NOMO-1 treated with dmso at 0.1 percent for 144 hours (cell line): ENCODE measurements at regions not wholly inside any gene's neighbourhood (a gene's known extent, or its start where the extent isn't known, plus 50 kb on each side); places are given as distances from the start of the nearest gene placed in this dataset.
"Not testable (repeated sequence)": the region's sequence is repeated elsewhere in the genome, so short reads cannot be mapped to it uniquely, and the experiment has no call there.

Experiments
- DNase-seq: peaks from one replicate; lab custom pipeline; 2025; ENCODE audit not compliant: unreplicated experiment; lab: John Stamatoyannopoulos, UW

DNA sequence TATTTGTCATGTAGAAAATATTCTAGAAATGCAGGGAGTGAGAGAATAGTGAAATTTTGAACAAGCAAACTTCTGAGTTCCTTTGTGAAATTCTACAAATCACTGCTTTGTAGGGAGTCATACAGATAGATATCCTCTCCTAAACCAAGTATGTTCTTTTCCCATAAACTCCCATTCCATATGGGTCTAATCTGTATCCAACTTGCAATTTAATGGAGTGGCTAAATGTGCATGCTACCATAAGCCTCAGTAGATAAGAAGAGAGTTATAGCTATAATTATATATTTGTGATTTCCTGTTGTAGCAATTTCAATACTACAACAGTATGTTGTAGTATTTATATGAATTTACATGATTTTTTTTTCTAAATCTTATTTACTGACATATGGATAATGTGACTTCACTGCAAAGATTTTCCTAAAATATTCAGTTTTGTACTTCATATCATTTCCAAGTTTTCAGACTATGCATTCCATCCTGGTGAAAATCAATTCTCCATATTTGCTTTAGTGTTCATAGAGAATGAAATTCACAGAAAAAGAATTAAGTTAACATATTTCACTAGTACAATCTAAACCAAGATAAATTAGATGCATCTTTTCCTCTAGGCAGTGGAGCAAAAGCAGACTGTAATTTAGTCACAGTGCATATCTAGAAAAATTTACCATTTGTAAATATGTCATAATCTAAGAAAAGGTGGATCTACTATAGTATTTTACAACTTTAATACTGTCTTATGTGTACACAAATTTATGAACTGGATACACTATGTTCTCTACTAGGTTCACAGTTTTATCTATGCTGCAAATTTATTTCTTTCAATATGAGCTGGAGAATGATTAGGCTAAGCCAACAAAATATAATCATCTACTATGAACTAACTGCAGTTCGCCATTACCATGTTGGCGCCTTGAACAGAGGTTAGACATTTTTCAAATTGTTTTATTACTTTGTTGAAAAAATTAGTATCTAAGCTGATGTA is 372.9 kb upstream of the NDST3 start:
- no peak for DNase-seq

DNA sequence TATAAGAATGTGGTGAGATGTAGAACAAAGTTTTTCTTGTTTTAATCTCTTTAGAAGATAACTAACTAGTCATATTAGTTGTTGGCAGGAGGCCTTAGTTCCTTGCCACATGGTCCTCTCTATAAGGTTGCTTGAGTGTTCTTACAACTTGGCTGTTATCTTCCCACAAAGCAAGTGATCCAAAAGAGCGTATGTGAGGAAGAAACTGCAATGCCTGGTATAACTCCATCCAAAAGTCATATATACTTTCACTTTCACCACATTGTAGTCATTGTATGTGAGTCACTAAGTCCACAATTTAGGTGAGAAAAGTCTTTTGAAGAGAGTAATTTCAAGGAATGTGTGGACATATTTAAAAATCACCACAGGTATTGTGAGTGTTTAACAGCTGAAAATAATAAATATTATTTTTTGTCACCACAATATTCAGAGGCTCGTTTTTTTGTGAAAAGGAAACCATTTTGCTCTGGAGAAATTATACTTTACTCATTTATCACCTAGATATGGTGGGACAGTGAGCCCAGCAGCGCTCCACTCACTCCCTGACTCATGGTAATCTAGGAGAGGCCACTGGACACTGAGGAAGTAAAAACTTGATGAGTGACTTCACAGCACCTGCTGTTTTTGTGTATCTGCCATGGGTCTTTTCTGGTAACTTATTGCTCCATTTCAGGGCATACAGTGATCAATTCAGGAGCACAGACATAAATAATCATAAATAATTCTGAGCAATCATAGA is 369.4 kb upstream of the NDST3 start:
- DNase-seq = no peak

DNA sequence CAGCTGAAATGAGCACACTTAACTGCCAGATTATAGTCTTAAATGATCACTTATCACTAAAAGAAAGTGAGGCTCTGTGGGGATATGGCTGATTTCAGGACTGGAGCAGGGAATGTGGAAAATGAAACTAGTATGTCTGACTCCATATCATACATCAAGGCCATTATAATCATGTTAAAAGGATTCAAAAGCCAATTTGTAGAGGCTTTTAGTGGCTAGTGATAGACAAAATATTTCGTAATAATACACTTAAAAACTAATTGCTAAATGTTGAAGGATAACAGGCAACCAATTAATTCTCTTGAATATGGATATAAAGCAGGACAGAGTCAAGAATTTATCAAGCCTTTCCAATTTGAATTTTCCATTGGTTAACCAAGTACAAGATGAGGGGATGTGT is 358.1 kb upstream of the NDST3 start:
- DNase-seq = no peak

DNA sequence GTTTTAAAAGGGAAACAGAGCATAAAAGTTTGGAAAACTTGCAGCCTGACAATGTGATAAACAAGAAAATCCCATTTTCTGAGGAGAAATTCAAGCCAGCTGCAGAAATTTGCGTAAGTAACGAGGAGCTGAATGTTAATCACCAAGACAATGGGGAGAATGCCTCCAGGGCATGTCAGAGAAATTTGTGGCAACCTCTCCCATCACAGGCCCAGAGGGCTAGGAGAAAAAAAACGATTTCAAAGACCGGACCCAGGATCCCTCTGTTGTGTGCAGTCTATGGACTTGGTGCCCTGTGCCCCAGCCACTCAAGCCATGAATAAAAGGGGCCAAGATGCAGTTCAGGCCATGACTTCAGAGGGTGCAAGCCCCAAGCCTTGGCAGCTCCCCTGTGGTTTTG is 355.4 kb upstream of the NDST3 start:
- DNase-seq = no peak

DNA sequence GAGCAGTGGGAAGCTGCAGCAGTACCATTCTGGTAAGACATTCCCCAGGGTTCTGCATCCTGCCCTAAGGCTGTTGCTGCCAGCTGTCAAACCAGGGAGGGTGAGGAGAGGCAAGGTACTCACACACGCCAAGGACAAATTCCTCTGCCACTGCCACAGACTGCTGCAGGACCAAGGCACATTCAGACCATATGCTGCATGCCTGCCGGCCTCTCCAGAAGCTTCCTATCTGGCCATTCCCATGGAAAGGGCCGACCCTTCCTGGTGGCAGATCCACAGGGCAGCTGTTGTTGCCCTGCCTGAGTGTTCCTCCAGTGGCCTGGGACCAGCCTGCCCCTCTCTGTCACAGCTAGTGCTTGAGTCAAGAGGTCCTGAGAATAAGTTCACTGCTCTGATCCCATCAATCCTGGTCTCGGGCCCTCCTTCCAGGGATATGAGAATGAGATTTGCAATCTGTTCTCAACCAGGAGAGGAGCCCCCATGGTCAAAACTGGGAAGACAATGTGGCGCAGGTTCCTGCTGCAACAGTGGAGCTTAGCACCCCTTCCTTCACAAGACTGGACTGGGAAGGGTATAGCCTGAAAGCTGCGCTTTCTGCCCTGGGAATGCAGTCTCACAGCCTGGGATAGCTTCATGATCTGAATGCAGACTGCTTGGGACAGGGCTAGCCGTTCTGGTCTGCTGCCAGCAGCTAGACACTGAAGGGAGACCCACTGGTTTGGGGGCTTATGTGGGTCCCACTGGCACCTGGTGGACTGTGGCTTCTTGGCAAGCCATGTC is 342.5 kb upstream of the NDST3 start:
- DNase-seq = no peak

DNA sequence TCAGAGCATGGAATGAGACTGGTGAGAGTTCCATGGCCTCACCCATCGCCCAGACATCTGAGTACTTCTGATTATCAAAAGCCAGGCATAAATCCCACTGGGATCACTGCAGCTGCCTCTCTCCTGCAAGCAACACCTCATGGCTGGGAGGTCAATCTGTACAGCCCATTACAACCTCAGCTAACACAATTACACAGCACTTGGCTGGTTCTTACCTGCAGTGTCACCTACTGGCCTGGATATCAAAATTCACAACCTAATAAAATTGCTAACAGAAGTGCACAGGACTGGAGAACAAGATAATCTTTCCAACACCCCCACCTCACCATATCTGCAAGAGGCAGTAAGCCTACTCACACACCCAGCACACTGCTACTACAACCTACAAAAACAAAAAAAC is 341.7 kb upstream of the NDST3 start:
- DNase-seq = no peak

DNA sequence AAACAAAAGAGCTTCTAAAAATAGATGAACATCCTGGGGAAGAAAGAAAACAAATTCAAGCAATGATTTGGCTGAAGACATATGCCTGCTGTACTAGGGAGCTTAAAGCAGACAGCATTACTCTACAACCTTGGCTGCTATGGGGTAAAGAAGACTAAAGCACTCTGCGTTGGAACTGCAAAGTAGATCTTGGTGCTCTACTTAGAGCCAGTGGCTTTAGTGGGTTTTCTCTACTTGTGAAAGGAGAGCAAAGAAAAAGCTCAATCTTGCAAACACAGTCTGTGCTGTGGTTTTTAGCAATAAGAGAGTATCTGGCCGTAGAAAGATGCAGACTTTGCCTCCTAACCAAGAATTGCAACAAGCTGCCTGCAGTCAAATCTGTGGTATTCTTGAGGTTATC is 334.7 kb upstream of the NDST3 start:
- DNase-seq = no peak

DNA sequence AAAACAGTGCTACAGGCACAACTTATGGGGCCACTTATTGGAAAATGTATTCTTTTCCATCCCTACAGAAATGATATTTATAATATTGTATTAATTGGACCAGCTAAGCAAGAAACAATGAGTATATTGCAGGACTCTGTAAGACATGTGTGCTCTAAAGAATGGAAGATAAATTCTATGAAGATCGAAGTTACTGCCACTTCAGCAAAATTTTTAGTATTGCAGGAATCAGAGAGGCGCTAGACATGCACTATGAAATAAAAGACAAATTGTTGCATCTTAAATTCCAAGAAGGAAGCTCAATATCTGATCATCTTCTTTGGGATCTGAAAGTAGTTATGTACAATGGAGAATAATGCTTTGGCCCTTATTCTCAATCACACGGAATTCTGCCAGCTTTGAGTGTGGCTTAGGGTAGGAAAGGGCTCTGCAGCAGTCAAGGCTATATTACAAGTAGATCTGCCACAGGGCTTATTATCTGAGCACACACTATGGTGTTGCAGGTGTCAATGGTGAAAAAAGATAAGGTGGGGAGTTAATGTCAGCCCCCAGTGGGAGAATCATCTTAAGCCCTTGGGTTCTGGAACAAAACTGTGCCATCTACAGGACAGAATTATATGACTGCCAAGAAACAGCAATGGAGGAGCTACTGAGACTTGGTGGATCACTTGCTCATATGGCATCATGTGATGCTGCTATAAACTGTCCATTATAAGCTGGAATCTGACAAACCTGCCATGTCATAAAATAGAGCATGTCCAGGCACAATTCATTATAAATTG is 334.0 kb upstream of the NDST3 start:
- no peak for DNase-seq

DNA sequence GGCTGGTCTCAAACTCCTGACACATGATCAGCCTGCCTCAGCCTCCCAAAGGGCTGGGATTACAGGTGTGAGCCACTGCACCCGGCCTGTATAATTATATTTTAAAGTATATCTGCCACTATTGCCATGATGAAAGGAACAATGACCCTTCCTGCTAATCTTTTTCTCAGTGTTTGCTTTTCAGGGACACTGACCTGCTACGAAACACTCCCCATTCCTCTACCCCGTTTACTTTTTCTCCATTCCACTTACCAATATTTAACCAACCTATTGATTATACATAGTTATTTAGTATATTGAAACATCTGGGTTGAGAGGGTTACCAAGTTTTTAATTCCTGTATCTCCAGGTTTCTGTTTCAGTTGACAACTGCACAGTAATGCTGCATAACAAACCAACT is 331.9 kb upstream of the NDST3 start:
- DNase-seq = no peak

DNA sequence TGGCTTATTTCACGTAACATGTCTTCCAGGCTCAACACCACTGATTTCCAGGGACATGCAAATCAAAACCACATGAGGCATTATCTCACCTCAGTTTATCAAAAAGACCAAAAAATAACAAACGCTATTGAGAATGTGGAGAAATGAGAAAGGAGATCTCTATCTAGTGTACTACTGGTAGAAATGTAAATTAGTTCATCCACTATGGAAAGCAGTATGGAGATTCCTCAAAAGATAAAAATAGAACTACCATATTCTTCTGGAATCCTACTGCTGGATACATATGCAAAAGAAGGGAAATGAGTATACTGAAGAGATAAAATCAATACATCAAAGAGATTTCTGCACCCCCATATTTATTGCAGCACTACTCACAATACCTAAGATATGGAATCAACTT is 329.6 kb upstream of the NDST3 start:
- no peak for DNase-seq

DNA sequence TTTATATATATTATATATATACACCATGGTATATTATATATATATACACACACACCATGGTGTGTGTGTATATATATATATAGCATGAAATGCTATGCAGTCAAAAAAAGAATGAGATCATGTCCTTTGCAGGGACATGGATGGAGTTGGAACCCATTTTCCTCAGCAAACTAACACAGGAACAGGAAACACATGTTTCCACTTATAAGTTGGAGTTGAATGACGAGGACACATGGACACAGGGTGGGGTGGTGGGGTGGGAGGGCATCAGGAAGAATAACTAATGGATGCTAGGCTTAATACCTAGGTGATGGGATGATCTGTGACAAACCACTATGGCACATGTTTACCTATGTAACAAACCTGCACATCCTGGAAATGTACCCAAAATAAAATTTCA is 293.6 kb upstream of the NDST3 start:
- no peak for DNase-seq

DNA sequence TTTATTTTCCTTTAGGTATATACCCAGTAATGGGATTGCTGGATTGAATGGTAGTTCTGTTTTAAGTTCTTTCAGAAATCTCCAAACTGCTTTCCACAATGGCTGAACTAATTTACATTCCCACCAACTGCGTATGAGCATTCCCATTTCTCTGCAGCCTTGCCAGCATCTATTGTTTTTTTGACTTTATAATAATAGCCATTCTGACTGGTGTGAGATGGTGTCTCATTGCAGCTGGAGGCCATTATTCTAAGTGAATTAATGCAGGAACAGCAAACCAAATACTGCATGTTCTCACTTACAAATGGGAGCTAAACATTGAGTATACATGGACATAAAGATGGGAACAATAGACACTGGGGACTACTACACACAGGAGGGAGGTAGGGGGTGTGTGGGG is 288.9 kb upstream of the NDST3 start:
- DNase-seq = not testable (repeated sequence)

DNA sequence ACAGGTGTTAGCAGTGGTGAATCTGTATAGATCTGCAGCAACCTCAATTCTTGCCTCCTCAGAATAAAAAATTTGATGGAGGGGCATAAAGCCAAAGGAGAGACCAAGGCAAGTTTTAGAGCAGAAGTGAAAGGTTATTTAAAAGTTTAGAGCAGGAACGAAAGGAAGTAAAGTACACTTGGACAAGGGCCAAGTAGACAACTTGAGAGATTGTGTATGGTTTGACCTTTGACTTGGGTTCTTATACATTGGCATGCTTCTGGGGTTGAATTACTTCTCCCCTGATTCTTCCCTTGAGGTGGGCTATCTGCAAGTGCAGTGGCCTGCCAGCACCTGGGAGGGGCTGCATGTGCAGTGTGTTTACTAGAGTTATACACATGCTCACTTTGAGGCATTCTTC is 278.8 kb upstream of the NDST3 start:
- DNase-seq = no peak

DNA sequence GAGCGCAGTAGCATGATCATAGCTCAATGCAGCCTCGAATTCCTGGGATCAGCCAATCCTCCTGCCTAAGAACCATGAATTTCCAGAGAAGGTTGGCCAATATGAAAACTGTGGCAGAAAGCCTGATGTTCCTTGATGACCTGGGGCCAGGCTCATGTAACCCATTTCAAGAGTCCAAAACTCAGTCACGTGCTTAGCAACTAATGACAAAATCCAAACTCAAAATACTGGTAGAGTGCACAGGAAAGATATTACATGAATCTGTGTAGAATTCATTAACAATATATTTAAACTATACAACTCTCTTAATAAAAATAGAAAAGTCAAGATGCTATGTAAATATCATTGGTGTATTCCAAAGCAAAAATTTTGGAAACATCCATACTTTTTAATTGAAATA is 265.7 kb upstream of the NDST3 start:
- DNase-seq = no peak

DNA sequence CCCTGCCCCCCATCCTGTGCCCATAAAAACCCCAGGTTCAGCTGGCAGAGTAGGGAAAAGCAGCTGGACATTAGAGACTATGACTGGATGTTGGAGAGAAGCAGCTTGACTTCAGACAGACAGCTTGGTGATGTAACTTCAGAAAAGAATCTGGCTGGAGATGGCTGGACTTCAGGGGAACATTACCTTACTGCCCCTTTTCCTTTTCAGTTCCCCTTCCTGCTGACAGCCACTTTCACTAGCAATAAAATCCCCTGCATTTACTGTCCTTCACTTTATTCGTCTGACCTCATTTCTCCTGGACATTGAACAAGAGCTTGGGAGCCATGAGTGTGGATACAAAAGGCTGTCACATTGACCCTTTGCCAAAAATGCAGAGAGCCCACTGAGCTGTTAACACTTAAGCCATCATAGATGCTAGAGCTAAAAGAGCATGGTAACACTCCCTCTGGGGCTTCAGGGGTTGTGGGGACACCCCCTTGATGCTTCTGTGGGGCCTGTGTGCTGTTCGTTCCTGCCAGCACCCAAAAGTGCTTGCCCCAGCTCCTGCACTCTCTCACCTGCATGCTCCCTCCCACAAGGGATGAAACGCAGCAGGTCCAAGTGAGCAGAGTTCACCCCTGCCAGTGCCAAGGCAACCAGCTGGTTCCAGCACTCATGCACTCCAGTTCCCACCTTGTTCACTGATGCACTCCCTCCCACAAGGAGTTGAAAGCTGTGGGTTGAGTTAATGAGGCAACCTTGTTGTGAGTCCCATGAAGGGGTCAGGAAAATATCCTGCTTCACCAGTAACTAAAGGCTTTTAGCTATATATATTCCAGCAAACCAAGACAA is 263.8 kb upstream of the NDST3 start:
- no peak for DNase-seq

DNA sequence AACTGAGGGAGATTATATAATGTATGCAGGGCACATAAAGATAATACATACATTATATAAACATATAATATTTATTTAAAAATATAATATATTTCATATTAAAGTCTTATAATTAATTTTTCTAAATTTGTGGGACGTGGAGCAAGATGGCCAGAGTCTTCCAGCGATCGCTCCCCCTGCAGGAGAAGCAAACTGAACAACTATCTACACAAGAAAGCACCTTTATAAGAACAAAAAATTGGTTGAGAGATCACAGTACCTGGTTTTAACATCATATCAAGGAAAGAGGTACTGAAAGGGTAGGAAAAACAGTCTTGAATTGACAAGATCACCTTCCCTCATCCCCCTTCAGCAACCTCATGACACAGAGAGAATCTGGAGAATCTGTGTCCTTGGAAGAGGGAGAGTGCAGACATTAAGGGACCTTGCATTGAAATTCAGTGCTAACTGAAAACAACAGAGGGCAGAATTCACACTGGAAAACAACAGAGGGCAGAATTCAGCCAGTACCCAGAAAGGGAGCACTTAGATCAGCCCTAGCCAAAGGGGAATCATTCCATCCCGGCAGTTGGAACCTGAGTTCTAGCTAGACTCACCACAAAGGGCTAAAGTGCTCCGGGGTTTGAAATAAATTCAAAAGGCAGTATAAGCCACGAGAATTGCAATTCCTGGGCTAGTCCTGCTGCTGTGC is 262.5 kb upstream of the NDST3 start:
- DNase-seq = no peak

DNA sequence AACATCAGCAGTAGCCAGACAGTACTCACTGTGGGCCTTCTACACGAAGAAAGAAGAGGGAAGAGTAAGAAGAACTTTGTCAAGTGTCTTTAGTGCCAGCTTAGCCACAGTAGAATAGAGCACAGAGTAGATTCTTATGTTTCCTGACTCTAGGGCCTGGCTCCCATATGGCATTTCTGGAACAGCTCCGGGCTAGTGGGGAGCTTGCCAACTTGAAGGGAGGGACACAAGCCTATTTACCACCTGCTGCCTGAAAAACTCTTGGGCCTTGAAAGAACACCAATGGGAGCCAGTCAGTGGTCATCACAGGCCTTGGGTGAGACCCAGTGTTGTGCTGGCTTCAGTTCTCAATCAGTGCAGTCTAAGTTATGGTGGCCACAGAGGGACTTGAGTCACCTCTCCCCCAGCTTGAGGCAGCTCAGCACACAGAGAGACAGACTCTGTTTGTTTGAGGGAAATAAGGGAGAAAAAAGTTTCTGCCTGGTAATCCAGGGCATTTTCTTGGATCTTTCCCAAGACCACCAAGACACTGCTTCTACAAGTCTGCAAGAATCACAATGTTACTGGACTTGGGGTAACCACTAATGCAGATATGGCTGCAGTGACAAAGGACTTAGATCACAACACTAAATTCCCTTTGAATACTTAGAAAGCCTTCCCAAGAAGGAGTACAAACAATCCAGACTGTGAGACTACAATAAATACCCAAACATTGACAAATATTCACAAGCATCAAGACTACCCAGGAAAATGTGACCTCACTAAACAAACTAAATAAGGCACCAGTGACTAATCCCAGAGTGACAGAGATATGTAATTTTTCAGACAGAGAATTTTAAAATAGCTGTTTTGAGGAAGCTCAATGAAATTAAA is 261.0 kb upstream of the NDST3 start:
- no peak for DNase-seq

DNA sequence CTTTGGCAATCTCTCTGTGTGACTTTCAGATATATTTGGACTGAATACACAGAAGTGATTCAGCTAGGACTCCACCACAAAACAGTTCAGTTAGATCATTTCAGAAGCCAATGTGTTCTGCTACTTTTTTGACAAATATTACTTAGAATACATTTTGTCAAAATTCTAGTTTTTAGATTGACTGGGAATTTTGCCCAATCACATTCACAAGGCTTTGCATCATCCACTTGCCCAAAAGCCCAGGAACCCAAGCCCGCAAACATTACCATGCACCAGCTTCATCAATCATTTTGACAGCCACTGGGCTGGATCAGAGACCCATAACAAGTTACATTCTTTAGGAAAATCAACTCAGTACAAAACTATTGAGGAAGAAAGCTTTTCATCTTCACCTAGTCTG is 256.6 kb upstream of the NDST3 start:
- no peak for DNase-seq
